ENCODE measurements at regions not wholly inside any gene's neighbourhood (a gene's known extent, or its start where the extent isn't known, plus 50 kb on each side); places are given as distances from the start of the nearest gene placed in this dataset.

GRCh38 chr1:199218065-199218464 lies 579.2 kb downstream of the PTPRC start:
- H3K27ac ChIP-seq, result no peak overlapping the region
- no peak for DNase-seq
- TF ChIP-seq CTCF (IDR thresholded peaks at IDR 0.05) (no peak), POLR2A (IDR thresholded peaks at IDR 0.05) (no peak)

GRCh38 chr1:199218533-199218932 lies 579.7 kb downstream of the PTPRC start:
- TF ChIP-seq POLR2A (IDR thresholded peaks at IDR 0.05) (no peak), CTCF (IDR thresholded peaks at IDR 0.05) (no peak)
- Histone ChIP-seq H3K27ac (no peak overlapping the region), H3K4me1 (no peaks in the 10 kb centered on the region), H3K36me3 (no peaks in the 10 kb centered on the region), H3K27me3 (no peaks in the 10 kb centered on the region), H3K4me3 (no peak overlapping the region), H3K9me3 (no peaks in the 10 kb centered on the region)
- DNase-seq, result no peak

More at GRCh38 chr1:199218065-199218464, 579.2 kb downstream of the PTPRC start:
- H3K36me3 ChIP-seq, result no peaks in the 10 kb centered on the region
- H3K27me3 ChIP-seq, result no peaks in the 10 kb centered on the region
- no peaks in the 10 kb centered on the region for H3K9me3 ChIP-seq
- no peak overlapping the region for H3K4me3 ChIP-seq
- no peaks in the 10 kb centered on the region for H3K4me1 ChIP-seq

DNA sequence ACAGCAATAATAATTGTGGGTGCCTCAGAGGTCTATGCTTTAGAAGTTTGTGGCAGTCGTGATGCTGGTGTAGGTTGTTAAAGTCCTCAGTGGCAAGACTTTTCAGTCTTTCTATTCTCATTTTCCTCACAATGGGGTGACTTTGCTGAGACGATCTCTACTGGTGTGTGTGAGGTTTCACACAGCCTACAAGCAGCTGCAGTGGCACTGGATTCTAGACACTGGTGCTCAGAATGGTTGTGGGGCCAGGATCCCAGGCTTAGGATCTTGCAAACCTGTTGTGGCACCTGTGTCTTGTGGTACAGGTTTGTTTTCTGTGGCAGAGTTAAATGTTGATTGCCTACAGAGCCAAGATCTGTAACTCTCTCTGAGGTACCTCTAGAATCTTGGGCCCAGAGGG lies 581.2 kb downstream of the PTPRC start:
- TF ChIP-seq CTCF (IDR thresholded peaks at IDR 0.05), result no peak
- TF ChIP-seq POLR2A (IDR thresholded peaks at IDR 0.05), result no peak
- no peaks in the 10 kb centered on the region for H3K9me3 ChIP-seq
- H3K27me3 ChIP-seq, result no peaks in the 10 kb centered on the region
- H3K4me1 ChIP-seq, result no peaks in the 10 kb centered on the region
- no peak overlapping the region for H3K27ac ChIP-seq
- no peak for DNase-seq
- no peak overlapping the region for H3K4me3 ChIP-seq
- H3K36me3 ChIP-seq, result no peaks in the 10 kb centered on the region

DNA sequence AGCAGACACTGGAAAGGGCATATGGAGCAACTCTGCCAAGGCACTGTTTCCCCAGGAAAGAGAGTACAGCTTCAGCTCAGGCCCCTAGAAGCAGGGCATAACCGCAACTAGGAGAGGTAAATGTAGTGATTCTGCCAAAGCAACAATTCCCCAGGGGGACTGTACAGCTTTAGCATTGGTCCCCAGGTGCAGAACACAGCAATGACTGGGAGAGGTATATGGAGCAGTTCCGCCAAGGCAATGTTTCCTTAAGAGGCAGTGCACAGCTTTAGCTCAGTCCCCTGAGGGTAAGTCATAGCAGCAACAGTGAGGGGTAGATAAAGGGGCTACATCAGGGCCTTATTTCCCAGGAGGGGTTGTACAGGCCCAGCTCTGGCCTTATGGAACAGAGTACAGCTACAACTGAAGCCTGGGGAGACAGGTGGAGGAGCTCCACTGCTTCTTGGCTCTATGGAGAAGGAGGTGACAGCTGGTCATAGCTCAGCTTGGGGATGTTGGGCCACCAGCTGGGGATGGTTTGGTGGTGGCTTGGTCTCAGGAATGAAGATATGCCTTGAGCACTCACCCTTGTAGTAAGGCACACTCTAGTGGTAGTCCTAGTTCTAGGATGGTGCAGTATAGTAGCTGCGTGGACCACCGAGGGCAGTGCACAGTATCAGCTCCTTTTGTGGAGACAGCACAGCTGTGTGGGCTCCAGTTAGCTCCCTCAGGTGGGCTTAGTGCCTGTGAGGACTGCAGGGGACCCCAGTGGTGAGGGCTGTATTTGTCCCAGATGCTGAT lies 582.7 kb downstream of the PTPRC start:
- H3K27me3 ChIP-seq, result no peaks in the 10 kb centered on the region
- no peak overlapping the region for H3K27ac ChIP-seq
- no peaks in the 10 kb centered on the region for H3K9me3 ChIP-seq
- no peak for DNase-seq
- no peaks in the 10 kb centered on the region for H3K4me1 ChIP-seq
- H3K36me3 ChIP-seq, result no peaks in the 10 kb centered on the region
- no peak for TF ChIP-seq POLR2A (IDR thresholded peaks at IDR 0.05)
- TF ChIP-seq CTCF (IDR thresholded peaks at IDR 0.05), result no peak
- H3K4me3 ChIP-seq, result no peak overlapping the region

DNA sequence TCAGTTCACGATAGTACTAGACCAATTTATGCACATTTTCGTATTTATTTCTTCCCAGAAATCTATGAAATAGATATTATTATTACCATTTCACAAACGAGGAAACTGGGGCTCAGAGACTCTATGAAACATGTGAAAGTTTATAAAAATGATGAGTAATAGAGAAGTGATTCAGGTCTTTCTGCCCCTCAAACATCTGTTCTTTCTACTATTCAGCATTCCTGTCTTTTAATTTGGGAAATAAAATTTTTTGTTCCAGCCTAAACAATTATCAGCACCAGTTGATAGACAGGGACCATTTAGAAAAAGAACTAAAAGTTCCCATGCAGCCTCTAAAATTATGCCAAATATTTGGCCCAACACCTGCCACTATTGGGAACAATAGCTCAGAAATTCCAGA lies 585.1 kb downstream of the PTPRC start:
- no peaks in the 10 kb centered on the region for H3K4me1 ChIP-seq
- no peaks in the 10 kb centered on the region for H3K27me3 ChIP-seq
- H3K27ac ChIP-seq, result no peak overlapping the region
- no peaks in the 10 kb centered on the region for H3K36me3 ChIP-seq
- DNase-seq, result no peak
- H3K9me3 ChIP-seq, result no peaks in the 10 kb centered on the region
- TF ChIP-seq CTCF (IDR thresholded peaks at IDR 0.05), result no peak
- no peak for TF ChIP-seq POLR2A (IDR thresholded peaks at IDR 0.05)
- no peak overlapping the region for H3K4me3 ChIP-seq

Measured in Peyer's patch (tissue), 4 donors.